GM19328 (cell line): ENCODE measurements at regions not wholly inside any gene's neighbourhood (a gene's known extent, or its start where the extent isn't known, plus 50 kb on each side); places are given as distances from the start of the nearest gene placed in this dataset.

Source experiments
- ATAC-seq: cut with Tn5 transposase; IDR thresholded peaks from one replicate; pipeline ENCODE4 v1.9.1; 2021; ENCODE audit warnings: mild to moderate bottlenecking, moderate library complexity; ENCODE audit not compliant: unreplicated experiment

- no peak for ATAC-seq
Observed at GRCh38 chr4:122514671-122515070, 58.1 kb upstream of the IL2 start.

- no peak for ATAC-seq
Observed at GRCh38 chr4:122512430-122512829, 55.9 kb upstream of the IL2 start.

GRCh38 chr4:122508083-122508482 is 51.6 kb upstream of the IL2 start:
- no peak for ATAC-seq
